Hematopoietic multipotent progenitor cell (in vitro differentiated cells): ENCODE measurements at regions not wholly inside any gene's neighbourhood (a gene's known extent, or its start where the extent isn't known, plus 50 kb on each side); places are given as distances from the start of the nearest gene placed in this dataset.

Experiments used
- DNase-seq, 3 donors: peaks; one replicate each; pipeline ENCODE4 v3.0.0-alpha.2; 2011 to 2015; ENCODE audit warnings: low read depth in 2 of 3, low spot score in 2 of 3

DNA sequence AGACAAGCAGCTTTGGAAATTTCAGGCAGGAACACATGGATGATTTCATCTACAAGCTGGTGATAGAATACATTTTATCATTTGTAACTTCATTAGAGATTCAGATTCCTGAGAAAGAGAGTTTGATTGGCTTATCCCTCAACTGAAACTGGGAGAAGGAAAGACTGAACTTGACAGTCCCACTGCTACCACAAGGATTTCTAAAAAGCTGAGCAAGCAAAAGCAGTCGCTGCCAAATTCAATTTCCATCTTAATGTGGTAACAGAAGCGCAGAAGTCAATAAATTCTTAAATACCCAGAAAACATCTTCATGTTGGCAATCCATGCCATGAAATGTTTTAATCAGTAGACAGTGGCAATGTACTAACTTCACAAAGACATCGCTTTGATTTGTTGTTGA, 172.1 kb upstream of the DACH1 start:
- DNase-seq = no peak

DNA sequence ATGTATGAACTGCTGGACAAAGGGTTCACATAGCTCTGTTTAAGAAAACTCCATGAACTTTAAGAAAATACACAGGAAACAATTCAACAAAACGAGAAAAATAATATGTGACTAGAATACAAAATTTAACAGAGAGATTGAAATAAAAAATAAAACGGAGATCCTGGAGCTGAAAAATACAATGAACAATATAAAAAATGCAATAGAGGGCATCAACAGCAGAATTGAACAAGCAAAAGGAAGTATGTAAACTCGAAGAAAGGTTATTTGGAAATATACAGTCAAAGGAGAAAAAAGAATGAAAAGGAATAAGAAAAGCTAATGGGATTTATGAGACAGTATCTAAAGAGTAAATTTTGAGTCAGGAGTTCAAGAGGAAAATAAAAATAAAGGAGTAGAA, 163.0 kb upstream of the DACH1 start:
- DNase-seq = no peak

DNA sequence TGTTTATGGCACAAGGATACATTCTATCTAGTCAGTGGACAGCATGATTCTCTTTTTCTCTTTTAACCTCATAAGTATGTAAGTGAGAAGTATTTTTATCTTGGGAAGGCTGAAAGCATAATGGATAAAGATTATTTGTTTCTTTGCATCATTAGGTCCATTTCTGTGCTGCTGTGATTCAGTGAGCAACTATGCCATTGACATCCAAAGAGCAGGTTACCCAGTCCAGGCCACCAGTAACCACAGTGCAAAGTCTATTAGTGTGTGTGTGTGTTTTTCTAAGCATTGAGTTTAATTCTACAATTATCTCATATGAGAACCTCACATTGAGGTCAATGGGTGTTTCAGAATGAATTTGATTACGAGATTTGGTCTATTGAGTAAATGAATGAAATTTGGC, 158.8 kb upstream of the DACH1 start:
- DNase-seq = no peak

DNA sequence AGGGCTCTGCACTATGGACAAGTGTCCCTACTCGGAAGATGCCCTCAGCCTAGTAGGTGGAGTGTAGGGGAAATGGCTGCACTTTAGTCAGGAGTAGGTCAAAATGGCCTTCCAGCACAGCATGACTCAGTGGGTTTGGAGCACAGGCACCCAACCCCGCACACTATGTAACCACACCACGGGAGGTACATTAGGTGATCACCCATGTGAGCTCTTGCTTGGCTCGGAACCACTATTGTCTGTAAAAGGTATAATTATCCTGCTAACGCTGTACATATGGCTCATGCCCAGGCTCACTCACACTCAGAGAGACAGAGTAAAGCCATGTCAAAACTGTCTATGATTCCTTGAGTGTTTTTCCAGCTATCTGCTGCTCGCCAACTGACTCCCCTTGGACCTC, 156.9 kb upstream of the DACH1 start:
- no peak for DNase-seq

DNA sequence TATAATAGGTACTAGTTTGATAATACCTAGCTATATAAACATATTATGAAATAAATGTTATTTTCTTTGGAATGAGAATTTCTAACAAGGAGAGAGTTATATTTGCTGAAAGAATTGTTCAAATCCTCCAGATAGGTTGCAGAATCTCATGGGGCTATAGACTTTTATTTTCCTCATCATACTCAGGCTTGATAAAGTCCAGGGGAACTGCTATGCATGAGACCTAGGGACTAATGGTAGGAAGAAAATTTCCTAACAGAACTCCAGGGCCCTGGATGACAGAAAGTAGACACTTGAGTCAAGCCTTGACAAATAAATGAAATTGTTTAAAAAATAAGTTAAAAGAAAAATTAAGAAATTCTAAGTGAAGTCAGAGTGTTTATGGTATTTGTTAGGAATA, 138.5 kb upstream of the DACH1 start:
- DNase-seq = no peak

DNA sequence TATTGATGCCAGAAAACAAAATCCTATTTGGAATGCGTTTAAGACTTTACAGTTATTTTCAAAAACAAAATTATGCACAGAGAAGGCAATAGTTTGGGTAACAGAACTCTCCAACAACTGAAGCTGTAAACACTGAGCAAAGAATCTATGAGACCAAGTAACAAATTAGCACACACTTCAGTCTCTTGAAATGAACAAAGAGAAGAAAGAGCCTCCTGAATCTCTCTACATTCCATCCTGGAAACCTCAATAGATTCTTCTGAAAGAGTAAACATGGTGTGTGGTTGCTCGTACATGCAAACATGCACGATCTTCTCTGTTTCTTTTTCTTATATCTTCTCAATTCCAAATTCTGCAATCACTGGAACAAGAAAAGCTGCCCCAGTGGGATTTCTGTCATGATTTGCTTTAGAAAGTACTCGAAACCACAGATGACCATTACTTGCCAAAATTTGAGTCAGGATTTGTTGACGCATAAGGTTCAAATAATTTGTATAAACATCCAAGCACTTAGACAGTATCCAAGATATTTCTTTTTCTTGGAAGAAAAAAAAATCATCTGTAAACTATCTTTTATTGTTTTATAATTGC, 137.9 kb upstream of the DACH1 start:
- DNase-seq = no peak

DNA sequence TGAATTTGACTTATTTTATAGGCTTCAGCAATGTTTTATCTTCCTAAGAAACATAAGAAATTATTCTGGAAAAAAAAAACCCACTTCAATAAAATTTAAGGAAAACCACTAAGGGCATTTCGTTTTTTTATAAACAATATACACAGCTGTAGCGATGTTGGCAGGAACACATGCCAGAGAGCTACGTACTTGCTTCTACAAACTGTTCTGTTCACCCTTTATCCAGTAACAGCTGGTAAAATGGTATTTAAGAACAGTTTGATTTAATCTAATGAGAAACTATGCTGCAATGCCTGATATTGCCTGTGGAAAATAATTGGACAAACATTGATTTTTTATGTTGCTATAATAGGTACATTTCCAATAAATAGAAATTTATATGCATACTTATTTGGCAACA, 137.2 kb upstream of the DACH1 start:
- DNase-seq = no peak

DNA sequence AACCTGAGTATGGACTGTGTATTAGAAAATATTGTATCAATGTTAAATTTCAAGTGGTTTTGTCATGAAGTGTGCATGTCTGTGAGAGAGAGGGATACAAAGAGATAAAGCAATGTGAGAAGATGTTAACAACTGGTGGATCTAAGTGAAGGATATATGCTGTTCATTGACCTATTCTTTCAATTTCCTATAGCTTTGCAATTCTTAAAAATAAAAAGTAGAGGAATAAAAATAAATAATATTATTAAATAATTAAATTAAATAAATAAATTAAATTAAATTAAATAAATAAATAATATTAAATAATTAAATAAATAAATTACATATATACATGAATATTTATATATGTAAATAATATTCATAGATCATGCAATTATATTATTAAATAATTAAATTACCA, 131.2 kb upstream of the DACH1 start:
- no peak for DNase-seq

DNA sequence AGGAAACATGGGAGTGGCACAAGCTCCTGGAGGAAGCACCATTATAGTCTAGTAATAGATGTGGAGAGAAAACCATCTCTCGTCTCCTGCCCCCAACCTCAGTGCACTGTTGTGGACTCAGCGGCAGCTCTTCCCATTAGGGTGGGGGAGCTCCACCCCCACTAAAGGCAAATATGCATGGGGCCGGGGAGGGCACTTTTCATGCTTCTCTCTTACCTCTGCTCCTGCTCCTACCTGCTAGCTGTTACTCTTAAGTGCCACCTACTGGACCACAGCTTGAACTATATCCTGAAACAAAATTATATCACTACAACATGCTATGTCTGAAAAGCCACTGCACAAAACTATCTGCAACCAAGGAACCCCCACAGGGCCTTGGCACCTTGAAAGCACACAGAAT, 112.6 kb upstream of the DACH1 start:
- peak in 2 of 3 donors; percentile 18 to 57 for DNase-seq

DNA sequence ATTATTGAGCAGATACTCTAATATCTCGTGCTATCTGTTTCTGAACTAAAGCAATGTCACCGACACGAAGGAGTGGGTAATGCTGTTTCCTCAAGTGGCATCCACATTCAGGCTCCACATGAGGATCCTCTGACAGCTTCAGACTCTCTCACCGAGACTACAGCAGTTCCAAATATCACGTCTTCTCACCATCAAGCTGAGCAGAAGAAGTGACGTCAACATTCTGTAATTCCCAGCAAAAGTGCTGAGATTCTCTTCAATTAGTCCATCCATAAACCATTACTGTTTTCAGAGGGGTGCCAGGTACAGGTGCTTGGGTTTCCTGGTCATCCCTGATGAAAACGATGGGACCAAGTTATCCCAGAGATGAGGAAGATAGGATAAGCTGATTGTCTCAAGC, 110.0 kb upstream of the DACH1 start:
- no peak for DNase-seq

DNA sequence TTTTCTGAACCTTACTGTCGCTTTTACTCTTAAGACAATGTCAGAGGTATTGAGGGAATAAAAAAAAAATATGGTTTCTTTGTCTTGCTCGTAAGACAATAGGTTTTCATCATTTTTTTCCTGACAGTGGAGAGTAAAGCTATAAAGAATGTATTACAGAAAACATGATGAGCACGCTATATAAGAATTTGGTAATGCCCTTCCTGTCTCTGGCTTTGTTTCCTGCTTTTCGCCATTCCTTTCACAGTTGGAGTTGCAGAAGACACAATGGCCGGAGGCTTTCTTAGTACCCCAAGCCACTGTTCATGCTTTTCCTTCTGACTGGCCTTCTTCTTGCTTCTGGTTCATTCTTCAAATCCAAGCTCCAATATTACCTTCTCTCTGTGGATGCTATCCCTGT, 101.0 kb upstream of the DACH1 start:
- DNase-seq = no peak

DNA sequence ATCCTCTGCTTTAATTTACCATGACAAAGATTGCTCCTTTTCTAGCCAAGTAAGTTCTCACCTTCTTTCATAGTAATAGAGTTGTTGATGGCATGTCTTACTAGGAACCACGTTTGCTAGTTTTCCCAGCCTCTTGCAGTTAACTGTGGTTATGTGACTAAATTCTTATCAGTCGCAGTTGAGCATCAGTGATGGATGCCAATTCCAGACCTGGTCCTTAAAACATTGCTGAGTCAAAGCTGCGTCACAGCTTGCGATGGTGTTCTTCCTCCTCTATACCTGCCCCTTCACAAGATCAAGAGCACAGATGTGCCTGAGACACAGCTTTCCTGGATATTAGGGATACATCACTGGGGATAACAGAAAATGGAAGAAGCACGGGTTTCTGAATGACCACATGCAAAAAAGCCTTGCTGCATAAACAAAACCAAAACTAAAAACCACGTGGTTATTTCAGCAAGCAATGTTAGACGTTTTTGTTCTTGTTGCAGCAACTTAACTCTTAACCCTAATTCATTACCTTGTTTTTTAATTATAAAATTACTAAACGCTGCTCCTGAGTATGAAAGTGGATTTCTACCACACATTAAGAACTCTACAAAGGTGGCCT, 97.6 kb upstream of the DACH1 start:
- DNase-seq = peak in 2 of 3 donors; percentile 14 to 63

DNA sequence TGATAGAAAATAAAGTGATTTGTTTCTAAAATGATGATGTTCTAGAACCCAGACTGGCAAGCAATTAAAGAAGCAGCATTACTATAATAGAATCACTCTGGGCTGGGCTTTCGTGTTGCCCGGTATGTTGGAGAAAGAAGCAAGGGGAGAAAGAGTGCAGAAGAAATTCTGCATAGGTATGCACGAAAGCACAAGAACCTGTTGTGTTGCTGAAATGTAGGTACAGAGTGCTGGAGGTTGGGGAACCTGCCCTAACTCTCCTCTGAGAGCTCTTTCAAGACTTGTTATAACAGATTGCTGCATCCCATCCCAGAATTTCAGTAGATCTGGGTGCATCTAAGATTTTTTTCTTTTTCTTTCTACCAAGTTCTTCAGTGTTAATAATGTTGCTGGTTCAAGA, 95.7 kb upstream of the DACH1 start:
- no peak for DNase-seq

DNA sequence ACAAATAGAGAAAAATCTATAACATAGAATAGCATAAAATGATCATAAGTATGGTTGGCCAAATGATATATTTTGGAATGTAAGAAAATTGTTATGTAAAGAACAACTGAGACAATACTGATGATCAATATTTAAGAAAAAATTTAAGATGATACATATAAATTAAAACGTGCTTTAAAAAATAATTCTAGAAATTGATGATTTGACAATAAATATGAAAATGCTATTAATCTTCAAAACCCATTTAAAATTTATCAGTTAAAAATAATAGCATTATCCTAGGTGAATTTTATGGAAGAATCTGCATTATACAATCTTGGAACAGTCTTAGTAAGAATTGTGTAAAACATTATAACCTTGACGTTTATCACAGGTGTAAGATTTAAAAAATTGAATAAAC, 95.1 kb upstream of the DACH1 start:
- DNase-seq = no peak

DNA sequence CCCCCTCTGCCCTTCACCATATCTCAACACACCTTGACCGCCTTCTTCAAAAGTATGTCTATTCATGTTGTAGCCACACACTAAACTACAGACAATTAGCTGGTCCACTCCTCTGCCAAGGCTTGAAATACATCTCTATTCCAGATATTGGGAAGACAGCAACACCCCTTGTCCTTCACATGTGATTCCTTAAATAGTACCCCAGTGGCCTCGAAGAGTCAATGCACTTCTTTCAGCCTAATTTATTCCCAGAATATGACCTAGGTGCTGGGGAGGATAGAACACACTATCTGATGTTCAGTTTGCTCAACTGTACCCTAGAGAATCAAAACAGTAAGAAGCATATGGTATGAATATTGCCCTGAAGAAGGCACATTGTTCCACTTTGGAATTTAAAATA, 82.4 kb upstream of the DACH1 start:
- DNase-seq = no peak

DNA sequence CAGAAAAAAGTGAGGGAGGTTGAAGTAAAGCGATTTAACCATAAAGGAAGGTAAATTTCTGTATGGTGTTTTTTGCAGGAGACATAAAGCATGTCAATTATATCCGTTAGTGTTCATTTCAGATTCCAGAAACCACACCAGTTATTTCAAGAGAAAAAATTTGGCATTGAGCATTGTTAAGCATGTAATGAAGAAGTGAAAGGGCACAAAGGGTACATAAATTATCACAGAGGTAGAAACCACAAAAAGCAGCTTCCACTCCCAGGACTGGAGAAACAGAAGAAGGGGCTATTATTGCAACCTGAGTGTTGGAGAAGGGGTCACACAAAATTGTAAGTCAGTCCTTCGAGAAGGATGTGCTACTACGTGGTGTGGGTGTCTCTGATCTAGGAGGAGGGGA, 72.2 kb upstream of the DACH1 start:
- DNase-seq = peak in 2 of 3 donors; percentile 7 to 67

DNA sequence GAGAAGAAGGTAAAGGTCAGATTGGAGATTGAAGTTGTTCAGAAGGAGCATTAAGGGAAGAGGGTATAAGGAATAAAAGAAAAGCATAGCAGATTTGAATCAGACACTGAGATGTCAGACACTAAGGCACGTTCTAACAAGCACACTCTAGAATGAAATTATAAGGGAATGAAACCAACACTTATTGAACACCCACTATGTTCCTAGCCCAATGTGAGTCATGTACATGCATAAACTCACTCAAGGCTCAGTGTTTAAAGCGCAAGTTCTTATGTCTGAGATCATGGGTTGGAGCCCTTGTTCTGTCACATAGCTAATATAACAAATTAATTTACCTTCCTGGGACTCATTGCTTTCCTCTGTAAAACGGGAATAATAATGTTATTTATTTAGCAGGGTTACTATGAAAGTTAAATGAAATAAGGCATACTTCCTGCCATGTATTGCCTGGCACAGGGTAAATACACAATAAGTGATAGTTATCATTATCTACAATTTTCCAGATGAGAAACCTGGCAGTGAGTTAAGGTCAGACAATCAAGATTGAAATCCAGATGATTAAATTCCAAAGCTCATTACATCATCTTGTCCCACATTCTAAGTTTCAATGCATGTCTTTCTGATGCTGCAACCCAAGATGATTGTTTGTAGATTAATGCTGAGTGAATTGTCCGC, 68.3 kb upstream of the DACH1 start:
- no peak for DNase-seq

DNA sequence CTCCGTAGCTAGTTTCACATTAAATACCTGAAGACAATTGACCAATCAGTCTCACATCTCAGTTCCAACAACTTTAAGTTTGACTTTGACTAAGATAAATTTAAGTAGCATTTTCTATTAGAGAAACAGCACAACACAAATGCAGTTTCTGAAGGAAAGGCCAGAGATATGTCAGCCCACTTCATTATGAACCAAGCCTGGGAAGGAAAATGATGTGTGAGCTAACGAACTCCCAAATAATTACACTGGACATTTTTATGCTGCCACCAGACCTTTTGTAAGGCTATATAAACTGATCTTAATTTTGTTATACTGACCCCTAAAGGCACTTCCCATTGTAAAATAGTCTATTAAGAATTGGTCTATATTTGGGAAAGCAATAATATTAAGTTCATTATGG, 57.9 kb upstream of the DACH1 start:
- DNase-seq = no peak

DNA sequence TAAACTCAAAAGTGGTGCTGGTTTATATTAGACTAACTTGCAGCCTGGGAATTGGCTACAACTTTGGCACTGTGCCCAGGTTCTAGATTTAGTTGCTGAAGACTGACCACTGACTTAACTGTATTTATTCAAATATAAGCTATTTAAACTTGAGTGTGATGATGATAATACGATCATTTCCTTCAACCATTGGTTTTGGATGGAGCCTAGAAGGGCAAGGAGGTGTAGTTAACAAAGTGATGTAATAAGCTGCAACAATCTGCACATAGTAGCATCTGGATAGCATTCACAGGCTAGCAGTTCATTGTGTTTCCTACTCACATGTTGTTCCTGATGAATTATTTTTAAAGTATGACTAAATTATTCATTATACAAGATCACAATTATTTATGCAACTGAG, 55.2 kb upstream of the DACH1 start:
- no peak for DNase-seq
